SKM-1 (cell line): ENCODE measurements at regions not wholly inside any gene's neighbourhood (a gene's known extent, or its start where the extent isn't known, plus 50 kb on each side); places are given as distances from the start of the nearest gene placed in this dataset.

ENCODE experiments used
- DNase-seq: peaks from one replicate; lab custom pipeline; 2025; ENCODE audit not compliant: unreplicated experiment; lab: John Stamatoyannopoulos, UW

- DNase-seq, result no peak
Observed at GRCh38 chr6:149181304-149181703, 136.2 kb upstream of the TAB2 start.

- DNase-seq, result no peak
Observed at GRCh38 chr6:149182262-149182661, 135.2 kb upstream of the TAB2 start.

GRCh38 chr6:149184523-149184922, 133.0 kb upstream of the TAB2 start:
- no peak for DNase-seq

- no peak for DNase-seq
Observed at GRCh38 chr6:149185799-149186357, 131.6 kb upstream of the TAB2 start.

- DNase-seq, result no peak
Observed at GRCh38 chr6:149186873-149187272, 130.6 kb upstream of the TAB2 start.

- DNase-seq, result peak; percentile 8
Observed at GRCh38 chr6:149190224-149190831, 127.2 kb upstream of the TAB2 start.

- DNase-seq, result no peak
Observed at GRCh38 chr6:149194820-149195558, 122.5 kb upstream of the TAB2 start.

- no peak for DNase-seq
Observed at GRCh38 chr6:149196091-149196490, 121.4 kb upstream of the TAB2 start.

- DNase-seq, result no peak
Observed at GRCh38 chr6:149197482-149197881, 120.0 kb upstream of the TAB2 start.

- DNase-seq, result no peak
Observed at GRCh38 chr6:149198265-149198664, 119.2 kb upstream of the TAB2 start.

- no peak for DNase-seq
Observed at GRCh38 chr6:149200282-149200945, 117.1 kb upstream of the TAB2 start.

GRCh38 chr6:149201068-149201655, 116.3 kb upstream of the TAB2 start:
- no peak for DNase-seq

GRCh38 chr6:149202100-149202499, 115.4 kb upstream of the TAB2 start:
- no peak for DNase-seq

GRCh38 chr6:149202952-149203351, 114.6 kb upstream of the TAB2 start:
- DNase-seq, result no peak

- DNase-seq, result no peak
Observed at GRCh38 chr6:149203509-149203908, 114.0 kb upstream of the TAB2 start.

- no peak for DNase-seq
Observed at GRCh38 chr6:149208134-149208601, 109.3 kb upstream of the TAB2 start.

GRCh38 chr6:149209871-149210775, 107.4 kb upstream of the TAB2 start:
- no peak for DNase-seq

GRCh38 chr6:149211046-149211571, 106.4 kb upstream of the TAB2 start:
- DNase-seq, result peak; percentile 45

- DNase-seq, result no peak
Observed at GRCh38 chr6:149212206-149212605, 105.3 kb upstream of the TAB2 start.
